Glutamatergic neuron (in vitro differentiated cells): ENCODE measurements at regions not wholly inside any gene's neighbourhood (a gene's known extent, or its start where the extent isn't known, plus 50 kb on each side); places are given as distances from the start of the nearest gene placed in this dataset.

Source experiments
- DNase-seq: peaks from one replicate; pipeline ENCODE4 v3.0.0; 2022
- H3K27ac Mint-ChIP-seq: one replicate; pipeline ENCODE4 v1.8.0; 2020; ENCODE audit warnings: mild to moderate bottlenecking, mixed read lengths, inconsistent platforms; ENCODE audit not compliant: unreplicated experiment
- H3K27me3 Mint-ChIP-seq: one replicate; pipeline ENCODE4 v1.8.0; 2020; ENCODE audit warnings: mild to moderate bottlenecking, moderate library complexity, mixed read lengths, inconsistent platforms; ENCODE audit not compliant: unreplicated experiment
- H3K36me3 Mint-ChIP-seq: one replicate; pipeline ENCODE4 v1.8.0; 2020; ENCODE audit warnings: mild to moderate bottlenecking, mixed read lengths, inconsistent platforms; ENCODE audit not compliant: unreplicated experiment
- H3K4me1 Mint-ChIP-seq: one replicate; pipeline ENCODE4 v1.8.0; 2020; ENCODE audit warnings: mild to moderate bottlenecking, low read depth, mixed read lengths, inconsistent platforms; ENCODE audit not compliant: unreplicated experiment
- H3K4me3 Mint-ChIP-seq: one replicate; pipeline ENCODE4 v1.8.0; 2020; ENCODE audit warnings: mild to moderate bottlenecking, mixed read lengths, inconsistent platforms; ENCODE audit not compliant: unreplicated experiment
- H3K9me3 Mint-ChIP-seq: one replicate; pipeline ENCODE4 v1.8.0; 2020; ENCODE audit warnings: mild to moderate bottlenecking, moderate library complexity, mixed read lengths, inconsistent platforms; ENCODE audit not compliant: unreplicated experiment
- TF ChIP-seq, protein P1 (sequence below): fragments of 200-600 bp; sonication (generic); IDR thresholded peaks from one replicate; pipeline ENCODE4 v1.5.0; 2021; ENCODE audit not compliant: partially characterized antibody, unreplicated experiment

DNA sequence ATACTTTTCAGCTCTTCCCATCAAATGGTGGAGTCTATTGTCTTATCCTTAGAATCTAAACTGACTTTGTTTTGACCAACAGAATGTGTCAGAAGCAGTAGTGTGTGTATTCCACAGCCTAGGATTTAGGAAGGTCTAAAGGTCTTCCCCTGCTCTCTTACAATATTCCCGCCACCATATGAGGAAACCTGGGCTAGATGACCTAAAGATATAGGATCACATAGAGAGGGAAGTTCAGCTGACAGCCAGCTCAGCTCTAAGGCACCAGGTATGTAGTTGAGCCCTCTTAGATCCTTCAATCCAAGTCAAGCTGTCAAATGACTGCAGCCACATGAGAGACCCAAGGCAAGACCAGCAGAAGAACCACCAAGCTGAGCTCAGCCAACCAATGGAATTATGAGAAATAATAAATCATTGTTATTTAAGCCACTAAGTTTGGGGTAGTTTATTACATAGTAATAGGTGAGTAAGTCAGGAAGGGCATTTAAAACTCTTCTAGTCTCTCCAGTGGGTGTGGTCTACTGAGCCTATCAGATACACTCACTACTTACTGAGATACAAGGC lies 227.7 kb upstream of the HES1 start:
- Mint-ChIP-seq H3K4me1 (peaks cover 22% of the 10 kb centered on the region), H3K27me3 (peaks cover 4% of the 10 kb centered on the region)

DNA sequence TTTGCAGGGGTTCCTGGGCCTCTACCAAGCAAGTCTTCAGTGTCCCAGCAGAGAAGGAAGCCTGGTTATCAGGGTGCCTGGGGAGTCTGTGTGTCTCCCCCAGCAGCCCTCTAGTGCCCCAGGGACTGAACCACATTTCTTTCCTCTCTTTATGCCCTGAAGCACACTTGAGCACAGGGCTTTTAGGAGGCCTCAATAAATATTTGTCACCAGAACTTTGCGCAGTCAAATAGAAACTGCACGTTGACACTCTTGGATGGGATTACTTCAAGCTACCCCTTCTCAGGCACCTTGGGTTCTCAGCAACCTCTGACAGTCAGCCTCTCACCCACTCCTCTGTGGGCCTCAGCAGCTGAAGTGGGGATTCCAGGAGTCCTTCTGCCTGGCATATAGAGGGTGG lies 226.6 kb upstream of the HES1 start:
- H3K27me3 Mint-ChIP-seq: no peaks in the 10 kb centered on the region
- TF ChIP-seq, protein P1, sequence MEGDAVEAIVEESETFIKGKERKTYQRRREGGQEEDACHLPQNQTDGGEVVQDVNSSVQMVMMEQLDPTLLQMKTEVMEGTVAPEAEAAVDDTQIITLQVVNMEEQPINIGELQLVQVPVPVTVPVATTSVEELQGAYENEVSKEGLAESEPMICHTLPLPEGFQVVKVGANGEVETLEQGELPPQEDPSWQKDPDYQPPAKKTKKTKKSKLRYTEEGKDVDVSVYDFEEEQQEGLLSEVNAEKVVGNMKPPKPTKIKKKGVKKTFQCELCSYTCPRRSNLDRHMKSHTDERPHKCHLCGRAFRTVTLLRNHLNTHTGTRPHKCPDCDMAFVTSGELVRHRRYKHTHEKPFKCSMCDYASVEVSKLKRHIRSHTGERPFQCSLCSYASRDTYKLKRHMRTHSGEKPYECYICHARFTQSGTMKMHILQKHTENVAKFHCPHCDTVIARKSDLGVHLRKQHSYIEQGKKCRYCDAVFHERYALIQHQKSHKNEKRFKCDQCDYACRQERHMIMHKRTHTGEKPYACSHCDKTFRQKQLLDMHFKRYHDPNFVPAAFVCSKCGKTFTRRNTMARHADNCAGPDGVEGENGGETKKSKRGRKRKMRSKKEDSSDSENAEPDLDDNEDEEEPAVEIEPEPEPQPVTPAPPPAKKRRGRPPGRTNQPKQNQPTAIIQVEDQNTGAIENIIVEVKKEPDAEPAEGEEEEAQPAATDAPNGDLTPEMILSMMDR: no peak
- no peak overlapping the region for H3K27ac Mint-ChIP-seq
- no peaks in the 10 kb centered on the region for H3K9me3 Mint-ChIP-seq
- H3K4me3 Mint-ChIP-seq: no peak overlapping the region
- DNase-seq: no peak
- H3K4me1 Mint-ChIP-seq: peaks cover 11% of the 10 kb centered on the region
- peaks cover 9% of the 10 kb centered on the region for H3K36me3 Mint-ChIP-seq

More for the DNA sequence above, 227.7 kb upstream of the HES1 start:
- H3K36me3 Mint-ChIP-seq: peaks cover 9% of the 10 kb centered on the region
- H3K4me3 Mint-ChIP-seq: no peak overlapping the region
- TF ChIP-seq, protein P1: no peak
- H3K27ac Mint-ChIP-seq: no peak overlapping the region
- no peak for DNase-seq
- H3K9me3 Mint-ChIP-seq: peaks cover 6% of the 10 kb centered on the region

DNA sequence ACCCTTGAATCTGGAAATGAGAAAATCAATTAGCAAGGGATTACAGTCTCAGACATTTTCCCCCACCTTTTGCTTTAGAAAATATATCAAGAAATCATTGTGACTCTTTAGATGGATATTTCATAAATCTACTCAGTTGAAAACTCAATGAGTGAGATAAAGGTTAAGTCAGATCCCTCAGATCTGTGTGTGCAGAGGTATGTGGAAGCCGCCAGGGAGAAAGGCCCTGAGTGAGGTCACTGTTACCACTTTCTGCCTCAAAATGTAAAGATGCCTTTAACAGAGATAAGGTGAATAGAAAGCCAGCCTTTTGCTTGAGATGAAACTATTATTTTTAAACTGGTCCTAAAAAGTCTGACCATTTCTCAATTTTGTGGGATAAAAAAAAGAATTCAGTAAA lies 225.6 kb upstream of the HES1 start:
- Mint-ChIP-seq H3K4me1 (peaks cover 4% of the 10 kb centered on the region), H3K27me3 (no peaks in the 10 kb centered on the region), H3K9me3 (no peaks in the 10 kb centered on the region), H3K36me3 (peaks cover 9% of the 10 kb centered on the region), H3K27ac (no peak overlapping the region), H3K4me3 (no peak overlapping the region)
- TF ChIP-seq, protein P1: no peak
- DNase-seq: no peak

DNA sequence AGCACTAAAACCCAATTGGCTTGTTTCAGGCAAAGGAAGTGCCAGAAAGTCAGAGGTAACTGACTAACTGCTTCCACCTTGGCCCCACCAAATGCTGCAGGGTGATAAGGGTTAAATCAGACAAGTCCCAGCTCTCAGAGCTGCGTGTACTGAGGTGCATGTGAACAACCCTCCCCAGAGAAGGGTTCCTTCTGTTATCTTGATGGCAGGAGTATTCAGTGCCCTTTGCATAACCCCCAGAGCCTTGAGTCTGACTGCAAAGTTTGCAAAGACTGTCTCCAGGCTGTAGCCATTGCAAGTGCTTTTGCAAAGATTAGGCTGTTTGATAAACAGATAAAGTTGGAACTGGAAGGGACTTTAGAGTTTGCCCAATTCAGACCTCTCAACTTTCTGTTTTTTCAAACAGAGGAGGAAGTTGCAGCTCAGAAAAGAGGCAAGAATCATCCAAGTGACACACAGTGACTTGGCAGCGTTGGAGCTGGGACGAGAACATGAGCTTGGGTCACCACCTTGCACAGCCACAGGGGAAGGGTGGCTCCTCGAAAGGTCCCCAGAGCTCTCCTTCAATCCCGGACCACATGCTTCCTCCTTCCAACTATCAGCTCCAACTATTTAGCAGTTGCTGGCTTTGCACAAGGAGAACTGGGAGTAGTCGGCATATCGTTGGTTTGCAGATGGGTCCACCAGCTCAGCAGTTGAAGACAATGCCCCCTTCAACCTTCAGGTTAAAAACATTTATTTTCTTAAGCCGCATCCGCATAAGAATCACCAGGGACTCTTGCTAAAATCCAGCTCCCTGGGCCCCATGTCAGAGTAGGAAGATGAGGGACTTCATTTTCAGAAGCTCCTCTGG lies 224.8 kb upstream of the HES1 start:
- no peaks in the 10 kb centered on the region for H3K4me1 Mint-ChIP-seq
- H3K27me3 Mint-ChIP-seq: no peaks in the 10 kb centered on the region
- DNase-seq: no peak
- TF ChIP-seq, protein P1: no peak
- no peaks in the 10 kb centered on the region for H3K9me3 Mint-ChIP-seq
- H3K4me3 Mint-ChIP-seq: no peak overlapping the region
- H3K36me3 Mint-ChIP-seq: peaks cover 9% of the 10 kb centered on the region
- H3K27ac Mint-ChIP-seq: no peak overlapping the region

DNA sequence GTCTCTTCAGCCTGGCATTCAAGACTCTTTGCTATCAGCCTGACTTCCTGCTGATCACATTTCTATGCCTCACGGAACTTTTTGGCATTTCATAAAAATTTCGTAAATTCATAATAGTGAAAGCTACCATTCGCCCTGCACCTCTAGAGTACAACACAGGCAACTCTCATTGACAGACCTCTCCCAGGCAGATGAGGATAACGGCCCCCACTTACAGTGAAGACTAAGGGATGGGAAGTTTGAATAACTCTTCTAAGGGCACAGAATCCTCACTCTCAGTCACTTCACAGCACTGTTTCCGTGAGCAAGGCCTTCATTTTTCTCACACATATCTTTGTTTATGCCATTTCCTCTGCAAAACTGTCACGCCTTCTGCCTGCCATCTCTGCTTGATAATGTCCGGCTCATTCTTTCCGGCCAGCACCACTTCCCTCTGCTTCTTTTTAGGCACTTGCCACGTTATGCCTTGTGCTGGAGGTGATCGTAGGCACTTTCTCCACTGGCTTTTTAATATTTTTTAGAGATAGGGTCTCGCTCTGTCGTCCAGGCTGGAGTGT lies 224.1 kb upstream of the HES1 start:
- no peak overlapping the region for H3K4me3 Mint-ChIP-seq

More for the DNA sequence above, 224.1 kb upstream of the HES1 start:
- peaks cover 9% of the 10 kb centered on the region for H3K36me3 Mint-ChIP-seq
- TF ChIP-seq, protein P1: no peak
- no peaks in the 10 kb centered on the region for H3K9me3 Mint-ChIP-seq
- H3K4me1 Mint-ChIP-seq: peaks cover under 1% of the 10 kb centered on the region
- no peak overlapping the region for H3K27ac Mint-ChIP-seq
- no peaks in the 10 kb centered on the region for H3K27me3 Mint-ChIP-seq
- no peak for DNase-seq
